ENCODE measurements at regions not wholly inside any gene's neighbourhood (a gene's known extent, or its start where the extent isn't known, plus 50 kb on each side); places are given as distances from the start of the nearest gene placed in this dataset.
"Not testable (repeated sequence)": the region's sequence is repeated elsewhere in the genome, so short reads cannot be mapped to it uniquely, and the experiment has no call there.

GRCh38 chr22:23449748-23450433 lies 130.2 kb downstream of the IGLL1 start:
- not testable (repeated sequence) for H3K9ac ChIP-seq (ENCODE audit: low read depth, low read length); H3K9me3 ChIP-seq (ENCODE audit: insufficient read depth, low read depth, low read length); H3K4me3 ChIP-seq (ENCODE audit: low read length); H3K27ac ChIP-seq (ENCODE audit: low read depth, low read length); H3K4me1 ChIP-seq (ENCODE audit: insufficient read depth, low read length); H3K27me3 ChIP-seq (ENCODE audit: insufficient read depth, low read length); H3K36me3 ChIP-seq (ENCODE audit: insufficient read depth, low read length)
- WGBS, result 94% methylated on average over 28 of the region's 28 CpGs

- not testable (repeated sequence) for H3K4me1 ChIP-seq (ENCODE audit: insufficient read depth, low read length); H3K9ac ChIP-seq (ENCODE audit: low read depth, low read length); H3K27ac ChIP-seq (ENCODE audit: low read depth, low read length); H3K4me3 ChIP-seq (ENCODE audit: low read length); H3K9me3 ChIP-seq (ENCODE audit: insufficient read depth, low read depth, low read length); H3K36me3 ChIP-seq (ENCODE audit: insufficient read depth, low read length); H3K27me3 ChIP-seq (ENCODE audit: insufficient read depth, low read length)
- WGBS, result 88% methylated on average over 31 of the region's 31 CpGs
These were observed 131.4 kb downstream of the IGLL1 start for GRCh38 chr22:23448499-23449288.

DNA sequence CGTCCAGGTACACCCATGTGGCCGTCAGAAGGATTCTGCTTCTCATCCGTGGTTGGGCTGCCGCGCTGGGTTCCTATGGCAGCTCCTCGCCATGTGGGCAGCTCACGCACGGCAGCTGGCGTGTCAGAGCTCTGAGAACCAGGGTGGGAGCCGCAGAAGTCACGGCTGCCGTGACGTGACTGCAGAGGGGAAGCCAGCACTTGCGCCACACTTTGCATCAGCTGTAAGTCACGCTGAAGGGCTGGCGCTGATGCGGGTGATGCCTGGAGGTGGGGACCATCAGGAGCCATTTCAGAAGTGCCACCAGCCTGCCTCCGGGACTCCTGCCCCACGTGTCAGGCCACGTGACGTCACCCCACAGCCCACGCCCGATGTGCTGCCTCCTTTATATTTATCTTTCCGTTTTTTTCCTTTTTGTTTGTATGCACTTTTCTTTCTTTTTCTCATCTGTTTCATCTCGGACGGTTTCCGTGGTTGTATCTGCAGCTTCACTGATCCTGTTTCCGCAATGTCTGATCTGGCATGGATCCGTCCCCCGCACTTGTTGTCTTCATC lies 133.2 kb downstream of the IGLL1 start:
- Histone ChIP-seq H3K4me1 (ENCODE audit: insufficient read depth, low read length) (no peaks in the 10 kb centered on the region), H3K36me3 (ENCODE audit: insufficient read depth, low read length) (no peaks in the 10 kb centered on the region), H3K27me3 (ENCODE audit: insufficient read depth, low read length) (no peaks in the 10 kb centered on the region), H3K9ac (ENCODE audit: low read depth, low read length) (no peak overlapping the region), H3K9me3 (ENCODE audit: insufficient read depth, low read depth, low read length) (peaks cover 3% of the 10 kb centered on the region; the same call in 1 of the 2 replicates), H3K27ac (ENCODE audit: low read depth, low read length) (no peak overlapping the region), H3K4me3 (ENCODE audit: low read length) (no peak overlapping the region)
- 96% methylated on average over 30 of the region's 30 CpGs for WGBS

- H3K36me3 ChIP-seq (ENCODE audit: insufficient read depth, low read length); H3K9me3 ChIP-seq (ENCODE audit: insufficient read depth, low read depth, low read length); H3K4me1 ChIP-seq (ENCODE audit: insufficient read depth, low read length); H3K27ac ChIP-seq (ENCODE audit: low read depth, low read length); H3K9ac ChIP-seq (ENCODE audit: low read depth, low read length); H3K27me3 ChIP-seq (ENCODE audit: insufficient read depth, low read length); H3K4me3 ChIP-seq (ENCODE audit: low read length): not testable (repeated sequence)
These were observed 133.9 kb downstream of the IGLL1 start for GRCh38 chr22:23446194-23446593.

DNA sequence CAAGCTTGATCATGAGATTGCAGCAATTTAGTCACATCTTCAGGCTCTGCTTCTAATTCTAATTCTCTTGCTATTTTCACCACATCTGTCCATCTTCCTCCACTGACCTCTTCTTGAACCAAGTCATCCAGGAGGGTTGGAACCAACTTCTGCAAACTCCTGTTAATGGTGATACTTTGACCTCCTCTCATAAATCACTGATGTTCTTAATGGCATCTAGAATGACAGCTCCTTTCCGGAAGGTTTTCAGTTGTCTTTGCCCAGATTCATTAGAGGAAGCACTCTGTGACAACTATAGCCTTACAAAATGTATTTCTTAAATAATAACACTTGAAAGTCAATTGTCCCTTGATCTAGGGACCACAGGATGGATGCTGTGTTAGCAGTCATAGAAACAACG lies 136.2 kb downstream of the IGLL1 start:
- not testable (repeated sequence) for H3K4me1 ChIP-seq (ENCODE audit: insufficient read depth, low read length); H3K9ac ChIP-seq (ENCODE audit: low read depth, low read length); H3K27me3 ChIP-seq (ENCODE audit: insufficient read depth, low read length); H3K36me3 ChIP-seq (ENCODE audit: insufficient read depth, low read length); H3K9me3 ChIP-seq (ENCODE audit: insufficient read depth, low read depth, low read length); H3K4me3 ChIP-seq (ENCODE audit: low read length); H3K27ac ChIP-seq (ENCODE audit: low read depth, low read length)
- 93% methylated on average over 1 of the region's 2 CpGs for WGBS

GRCh38 chr22:23439581-23439980 lies 140.5 kb downstream of the IGLL1 start:
- not testable (repeated sequence) for H3K9me3 ChIP-seq (ENCODE audit: insufficient read depth, low read depth, low read length); H3K4me3 ChIP-seq (ENCODE audit: low read length); H3K27ac ChIP-seq (ENCODE audit: low read depth, low read length); H3K9ac ChIP-seq (ENCODE audit: low read depth, low read length); H3K36me3 ChIP-seq (ENCODE audit: insufficient read depth, low read length); H3K4me1 ChIP-seq (ENCODE audit: insufficient read depth, low read length); H3K27me3 ChIP-seq (ENCODE audit: insufficient read depth, low read length)
- 92% methylated on average over 3 of the region's 3 CpGs for WGBS

DNA sequence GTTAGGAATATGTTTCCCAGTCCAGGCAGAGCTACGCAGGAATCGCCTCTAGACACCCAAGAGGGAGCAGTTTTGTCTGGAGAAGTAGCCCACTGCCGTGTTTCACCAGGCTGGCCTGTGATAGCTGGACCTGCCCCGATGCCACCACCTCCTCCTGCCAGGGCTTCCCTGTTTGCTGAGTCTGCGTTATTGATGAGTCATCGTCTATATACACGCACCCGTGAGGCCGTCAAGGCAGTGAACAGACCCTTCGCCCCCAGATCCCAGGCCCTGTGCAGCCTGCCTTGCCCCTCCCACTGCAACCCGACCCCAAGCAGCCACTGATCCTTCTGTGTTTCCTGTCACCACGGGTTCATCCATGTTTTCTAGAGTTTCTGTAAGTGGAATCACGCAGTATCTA lies 141.9 kb downstream of the IGLL1 start:
- H3K27me3 ChIP-seq (ENCODE audit: insufficient read depth, low read length), result no peaks in the 10 kb centered on the region; the same call in 1 of the 2 replicates
- no peaks in the 10 kb centered on the region for H3K4me1 ChIP-seq (ENCODE audit: insufficient read depth, low read length)
- H3K9me3 ChIP-seq (ENCODE audit: insufficient read depth, low read depth, low read length), result no peaks in the 10 kb centered on the region
- H3K9ac ChIP-seq (ENCODE audit: low read depth, low read length), result no peak overlapping the region
- no peaks in the 10 kb centered on the region for H3K36me3 ChIP-seq (ENCODE audit: insufficient read depth, low read length)
- WGBS, result 83% methylated on average over 13 of the region's 13 CpGs
- no peak overlapping the region for H3K4me3 ChIP-seq (ENCODE audit: low read length)
- no peak overlapping the region for H3K27ac ChIP-seq (ENCODE audit: low read depth, low read length)

DNA sequence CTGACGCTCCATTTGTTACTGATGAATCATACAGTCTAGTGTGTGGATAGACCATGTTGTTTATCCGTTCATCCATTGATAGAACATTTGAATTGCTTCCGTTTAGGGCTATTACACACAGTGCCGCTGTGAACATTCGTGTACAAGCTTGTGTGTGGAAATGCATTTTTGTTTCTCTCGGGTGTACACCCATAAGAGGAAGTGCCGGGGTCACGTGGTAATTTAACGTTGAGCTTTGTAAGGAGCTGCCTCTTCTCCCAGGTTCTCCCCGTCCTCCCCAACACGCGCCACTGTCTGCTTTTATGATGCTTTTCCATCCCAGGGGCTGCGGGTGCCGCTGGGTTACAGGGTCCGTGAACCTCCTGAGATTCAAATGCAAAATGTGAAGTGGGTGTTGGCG lies 142.3 kb downstream of the IGLL1 start:
- Histone ChIP-seq H3K9me3 (ENCODE audit: insufficient read depth, low read depth, low read length) (no peaks in the 10 kb centered on the region), H3K9ac (ENCODE audit: low read depth, low read length) (no peak overlapping the region), H3K27me3 (ENCODE audit: insufficient read depth, low read length) (no peaks in the 10 kb centered on the region; the same call in 1 of the 2 replicates), H3K36me3 (ENCODE audit: insufficient read depth, low read length) (no peaks in the 10 kb centered on the region), H3K4me3 (ENCODE audit: low read length) (no peak overlapping the region), H3K4me1 (ENCODE audit: insufficient read depth, low read length) (no peaks in the 10 kb centered on the region), H3K27ac (ENCODE audit: low read depth, low read length) (no peak overlapping the region)
- WGBS, result 96% methylated on average over 16 of the region's 16 CpGs

- H3K9me3 ChIP-seq (ENCODE audit: insufficient read depth, low read depth, low read length); H3K27ac ChIP-seq (ENCODE audit: low read depth, low read length); H3K36me3 ChIP-seq (ENCODE audit: insufficient read depth, low read length); H3K4me1 ChIP-seq (ENCODE audit: insufficient read depth, low read length); H3K27me3 ChIP-seq (ENCODE audit: insufficient read depth, low read length); H3K9ac ChIP-seq (ENCODE audit: low read depth, low read length); H3K4me3 ChIP-seq (ENCODE audit: low read length): not testable (repeated sequence)
- WGBS, result 97% methylated on average over 7 of the region's 7 CpGs
These were observed 143.0 kb downstream of the IGLL1 start for GRCh38 chr22:23437107-23437395.

DNA sequence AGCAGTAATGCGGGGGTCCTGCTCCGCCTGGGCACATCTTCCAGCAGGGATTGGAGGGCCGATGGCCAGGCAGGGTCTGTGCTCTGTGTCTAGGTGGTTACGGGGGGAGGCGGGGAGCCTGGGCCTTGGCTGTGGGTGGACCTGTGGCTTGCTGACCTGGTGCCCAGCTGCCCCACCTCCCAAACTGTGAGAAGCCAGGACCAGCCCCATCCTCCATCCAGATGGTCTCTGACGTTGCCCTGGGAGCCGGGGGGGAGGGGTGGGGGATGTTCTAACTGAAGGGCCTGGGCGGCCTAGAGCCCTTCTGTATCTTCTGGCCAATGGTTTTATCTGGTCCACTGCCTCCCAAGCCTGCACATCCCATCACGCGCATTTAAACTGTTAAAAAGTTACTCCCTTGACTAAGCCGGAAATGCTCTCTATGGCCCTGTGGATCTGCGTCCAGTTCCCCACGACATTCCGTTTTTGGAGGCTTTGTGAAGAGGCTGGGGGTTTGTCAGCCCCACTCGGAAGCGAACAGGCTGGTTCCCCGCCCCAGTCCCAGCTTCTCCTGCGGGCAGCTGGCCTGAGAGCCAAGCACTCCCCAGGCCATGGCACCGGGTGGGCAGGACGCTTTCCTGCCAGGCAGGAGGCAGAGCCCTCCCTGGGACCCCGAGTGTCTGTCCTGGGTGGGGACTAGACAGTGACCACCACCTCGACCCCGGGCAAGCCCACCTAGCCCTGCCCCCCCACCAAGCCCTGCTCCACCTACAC lies 143.6 kb downstream of the IGLL1 start:
- not testable (repeated sequence) for H3K36me3 ChIP-seq (ENCODE audit: insufficient read depth, low read length); H3K27ac ChIP-seq (ENCODE audit: low read depth, low read length); H3K9me3 ChIP-seq (ENCODE audit: insufficient read depth, low read depth, low read length); H3K4me3 ChIP-seq (ENCODE audit: low read length); H3K9ac ChIP-seq (ENCODE audit: low read depth, low read length); H3K27me3 ChIP-seq (ENCODE audit: insufficient read depth, low read length); H3K4me1 ChIP-seq (ENCODE audit: insufficient read depth, low read length)
- WGBS, result 94% methylated on average over 22 of the region's 23 CpGs

DNA sequence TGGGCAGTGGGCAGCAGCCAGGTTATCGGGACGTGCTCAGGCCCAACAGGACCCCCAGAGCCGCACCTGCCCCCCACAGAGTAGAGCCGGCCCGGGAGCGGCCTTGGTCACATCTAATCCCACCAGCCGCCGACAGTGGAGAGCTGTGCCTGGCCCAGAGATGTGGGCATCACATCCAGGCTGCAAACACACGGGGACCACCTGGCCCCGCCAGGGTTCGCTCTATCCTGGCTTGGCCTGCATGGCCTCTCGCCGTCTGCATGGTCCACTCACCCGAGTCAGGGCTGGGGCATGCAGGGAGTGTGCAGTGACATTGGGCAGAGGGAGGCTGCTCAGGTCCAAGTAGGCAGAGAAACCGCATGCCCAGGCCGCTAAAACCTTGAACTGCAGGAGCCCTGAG lies 144.9 kb downstream of the IGLL1 start:
- not testable (repeated sequence) for H3K27me3 ChIP-seq (ENCODE audit: insufficient read depth, low read length); H3K27ac ChIP-seq (ENCODE audit: low read depth, low read length); H3K4me3 ChIP-seq (ENCODE audit: low read length); H3K4me1 ChIP-seq (ENCODE audit: insufficient read depth, low read length); H3K36me3 ChIP-seq (ENCODE audit: insufficient read depth, low read length); H3K9ac ChIP-seq (ENCODE audit: low read depth, low read length); H3K9me3 ChIP-seq (ENCODE audit: insufficient read depth, low read depth, low read length)
- 93% methylated on average over 14 of the region's 16 CpGs for WGBS
